Activated naive CD4-positive, alpha-beta T cell treated with anti-CD3 and anti-CD28 coated beads, Interleukin-2, amount 50 U/mL, for 72 hours (primary cell): ENCODE measurements at regions not wholly inside any gene's neighbourhood (a gene's known extent, or its start where the extent isn't known, plus 50 kb on each side); places are given as distances from the start of the nearest gene placed in this dataset.
"Not testable (repeated sequence)": the region's sequence is repeated elsewhere in the genome, so short reads cannot be mapped to it uniquely, and the experiment has no call there.

Source experiments
- ATAC-seq, 2 donors: fragments of 150-1000 bp; cut with Tn5 transposase; 2 replicates each; pipeline ENCODE4 v1.10.0; 2021; ENCODE audit warnings: mild to moderate bottlenecking in 2 of 2, moderate library complexity in 2 of 2
- DNase-seq, 2 donors: peaks; one replicate each; pipeline ENCODE4 v3.0.0; 2021 to 2022; ENCODE audit warnings: low spot score in 2 of 2
- H3K27ac Mint-ChIP-seq, 2 donors: one replicate each; pipeline ENCODE4 v1.8.0; 2022; ENCODE audit warnings: mild to moderate bottlenecking in 2 of 2, mixed read lengths in 2 of 2
- H3K36me3 Mint-ChIP-seq, 2 donors: one replicate each; pipeline ENCODE4 v1.8.0; 2022; ENCODE audit warnings: mixed read lengths in 2 of 2
- H3K9me3 Mint-ChIP-seq, 2 donors: one replicate each; pipeline ENCODE4 v1.8.0; 2022; ENCODE audit warnings: mixed read lengths in 2 of 2

DNA sequence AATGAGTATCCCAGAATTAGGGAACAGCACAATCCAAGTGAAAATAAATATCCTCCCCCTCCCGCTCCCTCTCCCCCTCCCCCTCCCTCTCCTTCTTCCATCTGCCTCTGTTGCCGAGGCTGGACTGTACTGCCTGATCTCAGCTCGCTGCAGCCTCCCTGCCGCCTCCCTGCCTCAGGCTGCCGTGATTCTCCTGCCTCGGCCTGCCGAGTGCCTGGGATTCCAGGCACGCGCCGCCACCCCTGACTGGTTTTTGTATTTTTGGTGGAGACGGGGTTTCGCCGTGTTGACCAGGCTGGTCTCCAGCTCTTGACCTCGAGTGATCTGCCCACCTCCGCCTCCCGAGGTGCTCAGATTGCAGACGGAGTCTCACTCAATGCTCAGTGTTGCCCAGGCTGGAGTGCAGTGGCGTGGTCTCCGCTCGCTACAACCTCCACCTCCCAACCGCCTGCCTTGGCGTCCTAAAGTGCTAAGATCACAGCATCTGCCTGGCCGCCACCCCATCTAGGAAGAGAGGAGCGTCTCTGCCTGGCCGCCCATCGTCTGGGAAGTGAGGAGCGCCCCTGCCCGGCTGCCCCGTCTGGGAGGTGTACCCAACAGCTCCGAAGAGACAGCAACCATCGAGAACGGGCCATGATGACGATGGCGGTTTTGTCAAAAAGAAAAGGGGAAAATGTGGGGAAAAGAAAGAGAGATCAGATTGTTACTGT lies 178.9 kb upstream of the IPO5 start:
- H3K36me3 Mint-ChIP-seq, H3K27ac Mint-ChIP-seq, DNase-seq, H3K9me3 Mint-ChIP-seq, ATAC-seq: not testable (repeated sequence)

- no peak overlapping the region for H3K27ac Mint-ChIP-seq
- H3K9me3 Mint-ChIP-seq = peaks cover 9 to 11% of the 10 kb centered on the region in 2 donors
- no peak for DNase-seq
- ATAC-seq = no peak
- no peaks in the 10 kb centered on the region for H3K36me3 Mint-ChIP-seq
Measured at GRCh38 chr13:97780486-97780885, 173.0 kb upstream of the IPO5 start.

GRCh38 chr13:97781891-97782305 lies 171.6 kb upstream of the IPO5 start:
- ATAC-seq (no peak), DNase-seq (no peak)
- no peak overlapping the region for H3K27ac Mint-ChIP-seq
- no peaks in the 10 kb centered on the region for H3K36me3 Mint-ChIP-seq
- H3K9me3 Mint-ChIP-seq = peaks cover 4 to 7% of the 10 kb centered on the region in 2 donors

GRCh38 chr13:97786510-97786909 lies 167.0 kb upstream of the IPO5 start:
- no peaks in the 10 kb centered on the region for H3K36me3 Mint-ChIP-seq
- no peak for DNase-seq
- H3K27ac Mint-ChIP-seq = no peak overlapping the region
- peaks cover under 1 to 5% of the 10 kb centered on the region in 2 donors for H3K9me3 Mint-ChIP-seq
- ATAC-seq = no peak

DNA sequence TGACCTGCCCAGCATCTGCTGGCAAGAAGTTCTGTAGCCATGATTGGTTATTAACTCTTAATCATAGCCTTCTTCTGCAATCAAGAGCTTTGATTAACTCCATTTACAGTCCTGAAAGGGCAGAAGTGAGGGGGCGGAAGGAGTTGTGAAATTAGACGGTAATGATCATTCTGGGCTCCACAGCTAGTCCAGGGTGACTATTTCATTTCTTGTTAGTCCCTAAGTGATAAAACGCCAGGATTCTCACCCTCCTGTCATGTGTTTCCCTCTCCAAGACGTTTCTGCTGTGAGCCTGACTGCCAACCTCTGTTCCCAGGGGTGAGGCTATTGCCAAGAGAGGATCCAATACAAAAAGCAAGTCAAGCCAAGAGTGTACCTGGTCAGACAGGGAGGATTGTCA lies 155.9 kb upstream of the IPO5 start:
- H3K36me3 Mint-ChIP-seq = peaks cover 8 to 21% of the 10 kb centered on the region in 2 donors
- DNase-seq (no peak), ATAC-seq (no peak)
- H3K27ac Mint-ChIP-seq = no peak overlapping the region
- H3K9me3 Mint-ChIP-seq = peaks cover 23 to 25% of the 10 kb centered on the region in 2 donors

DNA sequence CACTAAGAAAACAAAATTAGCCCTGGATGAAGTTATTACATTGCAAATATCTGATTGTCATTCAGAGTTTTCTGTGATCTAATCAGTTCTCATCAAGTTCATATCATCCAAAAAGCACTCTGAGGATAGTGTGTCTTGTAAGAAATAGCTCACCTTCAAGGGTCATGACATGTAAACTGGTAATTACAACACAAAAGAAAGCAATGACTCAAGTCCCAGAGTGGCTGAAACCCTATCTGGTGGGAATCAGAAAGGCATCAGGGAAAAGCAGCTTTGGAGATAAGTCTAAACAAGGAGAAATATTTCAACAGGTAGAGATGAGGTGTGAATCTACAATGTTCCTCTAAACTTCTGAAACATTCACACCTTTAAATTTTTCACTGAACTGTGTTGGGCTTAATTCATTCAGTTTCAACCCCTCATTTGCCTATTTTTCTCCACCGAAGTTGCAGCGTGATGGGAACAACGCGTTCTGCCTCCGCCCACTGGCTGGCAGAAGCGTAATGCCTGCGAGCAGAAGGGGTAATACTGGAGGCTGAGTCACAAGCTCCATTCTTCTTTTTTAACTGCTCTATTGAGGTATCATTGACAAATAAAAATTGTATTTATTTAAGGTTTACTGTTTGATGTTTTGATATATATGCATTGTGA lies 155.2 kb upstream of the IPO5 start:
- Mint-ChIP-seq H3K9me3 (peaks cover 19% of the 10 kb centered on the region in 2 donors), H3K36me3 (peaks cover 1 to 15% of the 10 kb centered on the region in 2 donors), H3K27ac (no peak overlapping the region)
- no peak for ATAC-seq
- DNase-seq = no peak

- H3K9me3 Mint-ChIP-seq = peaks cover 22% of the 10 kb centered on the region in 2 donors
- H3K36me3 Mint-ChIP-seq = peaks cover 0 to 20% of the 10 kb centered on the region in 2 donors
- H3K27ac Mint-ChIP-seq = no peak overlapping the region
- no peak for ATAC-seq
- DNase-seq = no peak
Measured at GRCh38 chr13:97798836-97799235, 154.6 kb upstream of the IPO5 start.

- DNase-seq (no peak), ATAC-seq (no peak)
- Mint-ChIP-seq H3K9me3 (peaks cover 6 to 7% of the 10 kb centered on the region in 2 donors), H3K36me3 (peaks cover 0 to 7% of the 10 kb centered on the region in 2 donors), H3K27ac (no peak overlapping the region)
Measured at GRCh38 chr13:97802213-97802612, 151.3 kb upstream of the IPO5 start.

- no peak for ATAC-seq
- H3K9me3 Mint-ChIP-seq = no peaks in the 10 kb centered on the region
- H3K27ac Mint-ChIP-seq = no peak overlapping the region
- H3K36me3 Mint-ChIP-seq = no peaks in the 10 kb centered on the region
- DNase-seq = no peak
Measured at GRCh38 chr13:97809576-97809975, 143.9 kb upstream of the IPO5 start.

GRCh38 chr13:97810152-97810551 lies 143.3 kb upstream of the IPO5 start:
- Mint-ChIP-seq H3K36me3 (no peaks in the 10 kb centered on the region), H3K9me3 (no peaks in the 10 kb centered on the region), H3K27ac (no peak overlapping the region)
- ATAC-seq (no peak), DNase-seq (no peak)

DNA sequence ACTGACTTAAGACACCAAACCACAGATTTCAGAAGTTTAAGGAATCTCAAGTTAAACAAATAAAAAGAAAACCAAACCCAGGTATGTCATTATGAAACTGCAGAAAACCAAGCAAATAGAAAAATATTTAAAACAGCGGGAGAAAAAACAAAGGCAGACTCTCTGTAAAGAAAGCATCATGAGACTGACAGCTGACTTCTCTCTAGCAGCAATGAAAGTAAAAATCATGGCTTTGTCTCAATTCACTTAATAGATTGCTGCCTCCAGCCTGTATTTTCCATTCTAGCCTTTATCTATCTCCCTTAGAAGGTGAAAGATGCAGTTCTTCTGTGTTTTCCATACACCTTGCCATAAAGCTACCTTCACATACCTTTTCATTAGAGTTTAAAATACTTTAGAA lies 131.1 kb upstream of the IPO5 start:
- no peak for ATAC-seq
- no peak overlapping the region for H3K27ac Mint-ChIP-seq

GRCh38 chr13:97826421-97827012 lies 127.0 kb upstream of the IPO5 start:
- H3K36me3 Mint-ChIP-seq = no peaks in the 10 kb centered on the region
- H3K27ac Mint-ChIP-seq = no peak overlapping the region
- no peak for ATAC-seq
- H3K9me3 Mint-ChIP-seq = peaks cover 0 to 10% of the 10 kb centered on the region in 2 donors
- DNase-seq = no peak

More for the DNA sequence above, 131.1 kb upstream of the IPO5 start:
- no peak for DNase-seq
- H3K36me3 Mint-ChIP-seq = no peaks in the 10 kb centered on the region
- peaks cover 0 to 3% of the 10 kb centered on the region in 2 donors for H3K9me3 Mint-ChIP-seq

DNA sequence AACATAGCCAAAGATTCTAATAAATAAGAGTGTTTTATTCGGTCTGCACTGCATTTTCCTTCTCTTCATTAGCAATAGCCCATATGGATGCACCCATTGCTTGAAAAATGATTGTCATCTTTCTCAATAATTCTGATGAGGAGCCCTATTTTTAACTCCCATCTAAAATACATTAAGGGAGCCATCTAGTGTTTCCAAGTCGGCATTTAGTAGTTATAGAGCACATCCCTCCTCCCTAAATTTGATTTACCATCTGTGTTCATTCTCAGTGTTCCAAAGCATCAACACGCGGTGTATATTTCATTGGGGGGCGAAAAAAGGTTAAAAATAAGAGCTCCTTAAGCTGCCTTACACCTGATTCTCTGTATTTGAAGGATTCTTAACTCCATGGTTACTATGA lies 119.2 kb upstream of the IPO5 start:
- ATAC-seq (no peak), DNase-seq (no peak)
- no peaks in the 10 kb centered on the region for H3K36me3 Mint-ChIP-seq
- peaks cover 0 to 9% of the 10 kb centered on the region in 2 donors for H3K9me3 Mint-ChIP-seq
- no peak overlapping the region for H3K27ac Mint-ChIP-seq

DNA sequence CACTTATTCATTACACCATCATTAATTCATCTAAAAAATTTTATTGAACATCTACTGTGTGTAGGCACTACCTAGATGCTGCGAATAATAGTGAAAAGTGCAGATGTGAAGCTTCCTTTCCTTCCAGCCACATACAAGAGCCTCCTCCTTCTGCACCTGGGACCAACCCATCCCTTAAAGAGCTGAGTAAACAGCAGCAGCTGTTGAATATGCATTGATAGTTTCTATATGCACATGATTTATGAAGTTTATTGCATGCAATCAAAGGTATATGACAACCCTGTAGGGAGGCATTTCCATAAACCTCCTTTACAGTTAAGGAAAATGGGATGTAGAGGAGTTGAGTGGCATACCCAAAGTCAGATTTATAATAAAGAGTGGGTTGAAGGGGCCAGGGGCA lies 110.3 kb upstream of the IPO5 start:
- H3K36me3 Mint-ChIP-seq = no peaks in the 10 kb centered on the region
- H3K27ac Mint-ChIP-seq = no peak overlapping the region
- ATAC-seq (no peak), DNase-seq (no peak)
- H3K9me3 Mint-ChIP-seq = no peaks in the 10 kb centered on the region

GRCh38 chr13:97844151-97844550 lies 109.3 kb upstream of the IPO5 start:
- Mint-ChIP-seq H3K27ac (no peak overlapping the region), H3K9me3 (no peaks in the 10 kb centered on the region), H3K36me3 (no peaks in the 10 kb centered on the region)
- DNase-seq (no peak), ATAC-seq (no peak)

- Mint-ChIP-seq H3K36me3 (no peaks in the 10 kb centered on the region), H3K9me3 (peaks cover 0 to 4% of the 10 kb centered on the region in 2 donors), H3K27ac (no peak overlapping the region)
- DNase-seq = no peak
- ATAC-seq = no peak
Measured at GRCh38 chr13:97848886-97849285, 104.6 kb upstream of the IPO5 start.

DNA sequence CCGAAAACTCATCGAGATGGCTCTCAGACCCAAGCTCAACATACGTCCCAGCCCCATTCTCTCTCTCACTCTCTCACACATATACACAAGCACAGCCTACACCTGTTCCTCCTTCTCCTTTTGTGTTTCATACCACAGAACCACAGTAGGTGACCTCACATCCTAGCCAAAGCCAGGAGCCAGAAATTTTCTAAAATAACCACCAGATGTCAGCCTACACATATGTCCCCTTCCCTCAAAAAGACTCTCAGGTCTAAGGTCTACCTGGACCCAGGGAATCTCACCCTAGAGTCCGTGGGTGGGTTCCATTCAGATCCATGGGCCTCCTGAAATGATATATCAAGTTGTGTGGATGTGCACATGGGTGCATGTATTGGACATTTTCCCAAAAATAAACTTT lies 104.2 kb upstream of the IPO5 start:
- DNase-seq (no peak), ATAC-seq (peak; percentile 20 to 56)
- Mint-ChIP-seq H3K36me3 (no peaks in the 10 kb centered on the region), H3K27ac (no peak overlapping the region), H3K9me3 (peaks cover 0 to 4% of the 10 kb centered on the region in 2 donors)

DNA sequence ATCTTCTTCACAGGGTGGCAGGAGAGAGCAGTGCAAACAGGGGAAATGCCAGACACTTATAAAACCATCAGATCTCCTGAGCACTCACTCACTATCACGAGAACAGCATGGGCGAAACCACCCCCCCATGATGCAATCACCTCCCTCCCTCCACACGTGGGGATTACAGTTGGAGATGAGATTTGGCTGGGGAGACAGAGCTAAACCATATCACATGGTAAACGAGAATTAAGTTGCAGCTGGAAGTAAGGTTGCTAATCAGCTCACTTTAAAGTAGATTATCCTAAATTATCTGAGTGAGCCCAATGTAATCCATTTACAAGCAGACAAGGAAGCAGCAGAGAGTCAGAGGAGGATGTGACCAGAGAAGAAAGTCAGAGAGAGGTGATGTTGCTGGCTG lies 102.2 kb upstream of the IPO5 start:
- Mint-ChIP-seq H3K9me3 (peaks cover 0 to 4% of the 10 kb centered on the region in 2 donors), H3K27ac (no peak overlapping the region), H3K36me3 (no peaks in the 10 kb centered on the region)
- ATAC-seq = no peak
- DNase-seq = no peak
